Right forelimb (tissue), 1 donor: ENCODE measurements at regions not wholly inside any gene's neighbourhood (a gene's known extent, or its start where the extent isn't known, plus 50 kb on each side); places are given as distances from the start of the nearest gene placed in this dataset.
"Not testable (repeated sequence)": the region's sequence is repeated elsewhere in the genome, so short reads cannot be mapped to it uniquely, and the experiment has no call there.

Experiments
- DNase-seq: peaks from one replicate; pipeline ENCODE4 v3.0.0-alpha.2; 2018

DNA sequence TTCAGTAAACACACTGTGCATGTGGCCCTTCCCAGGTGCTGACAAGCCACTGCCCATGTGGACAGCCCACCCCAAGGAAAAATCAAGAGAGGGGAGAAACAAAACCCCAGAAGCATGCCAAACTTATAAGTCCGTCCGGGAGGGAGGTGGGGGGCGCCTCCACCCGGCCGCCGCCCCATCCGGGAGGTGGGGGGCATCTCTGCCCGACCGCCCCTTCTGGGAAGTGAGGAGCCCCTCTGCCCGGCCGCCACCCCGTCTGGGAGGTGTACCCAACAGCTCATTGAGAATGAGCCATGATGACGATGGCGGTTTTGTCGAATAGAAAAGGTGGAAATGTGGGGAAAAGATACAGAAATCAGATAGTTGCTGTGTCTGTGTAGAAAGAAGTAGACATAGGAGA is 53.8 kb upstream of the C2CD4B start:
- no peak for DNase-seq

DNA sequence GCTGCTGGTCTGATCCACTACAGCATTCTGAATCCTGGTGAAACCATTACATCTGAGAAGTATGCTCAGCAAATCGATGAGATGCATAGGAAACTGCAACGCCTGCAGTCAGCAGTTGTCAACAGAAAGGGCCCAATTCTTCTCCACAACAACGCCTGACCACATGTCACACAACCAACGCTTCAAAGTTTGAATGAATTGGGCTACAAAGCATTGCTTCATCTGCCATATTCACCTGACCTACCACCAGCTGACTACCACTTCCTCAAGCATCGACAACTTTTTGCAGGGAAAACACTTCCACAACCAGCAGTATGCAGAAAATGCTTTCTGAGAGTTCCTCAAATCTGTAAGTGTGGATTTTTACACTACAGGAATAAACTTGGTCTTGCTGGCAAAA is 54.7 kb upstream of the C2CD4B start:
- no peak for DNase-seq

DNA sequence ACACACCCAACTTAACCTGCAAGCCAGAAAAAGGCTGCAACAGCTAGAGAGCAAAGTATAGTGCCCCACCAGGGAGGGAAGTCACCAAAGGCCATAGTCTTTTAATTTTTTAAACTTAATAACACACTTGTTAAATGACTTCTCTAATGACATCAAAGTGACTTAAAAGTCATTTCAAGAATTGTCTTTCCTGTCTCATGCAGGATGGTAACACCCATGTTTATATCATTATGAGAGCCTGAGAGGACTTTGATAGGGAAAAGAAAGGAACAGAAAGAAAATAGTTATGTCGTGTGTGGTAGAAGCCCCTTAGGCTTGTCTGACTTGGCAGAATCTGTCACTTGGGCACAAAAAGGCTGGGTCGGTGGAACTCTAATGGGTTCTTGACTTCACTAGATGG is 57.9 kb upstream of the C2CD4B start:
- DNase-seq = no peak

DNA sequence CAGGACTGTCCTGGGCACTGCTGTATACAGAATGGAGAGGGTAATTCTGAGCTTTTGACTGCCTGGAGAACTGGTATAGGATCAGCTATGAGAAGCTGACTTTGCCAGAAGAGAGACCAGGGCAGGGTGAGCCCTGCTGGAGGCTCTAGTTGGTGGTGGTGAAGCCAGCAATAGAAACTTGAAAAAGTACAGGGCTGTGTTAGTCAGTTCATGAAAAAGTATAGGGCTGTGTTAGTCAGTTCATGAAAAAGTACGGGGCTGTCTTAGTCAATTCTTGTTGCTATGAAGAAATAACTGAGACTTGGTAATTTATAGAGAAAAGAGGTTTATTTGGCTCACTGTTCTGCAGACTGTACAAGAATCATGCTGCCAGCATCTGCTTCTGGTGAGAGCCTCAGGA is 63.5 kb upstream of the C2CD4B start:
- no peak for DNase-seq

DNA sequence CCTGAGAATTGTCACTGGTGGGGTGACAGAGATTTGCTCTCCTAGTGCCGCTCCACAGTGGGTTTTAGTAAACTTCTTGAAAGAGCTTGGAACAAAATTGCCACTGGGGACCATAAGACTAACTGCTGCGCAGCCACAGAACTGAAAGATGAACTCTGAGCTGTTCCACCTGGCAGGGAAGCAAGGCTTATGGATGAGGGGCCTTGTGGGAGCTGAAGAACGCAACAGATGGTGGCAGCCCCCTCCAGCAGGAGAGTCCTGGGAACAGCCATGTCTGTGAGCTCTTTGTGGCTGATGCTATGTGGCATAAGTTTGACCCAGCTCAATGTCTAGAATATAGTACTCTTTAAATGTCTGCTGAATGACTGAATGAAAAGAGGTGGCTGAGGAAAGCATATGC is 66.8 kb upstream of the C2CD4B start:
- no peak for DNase-seq

DNA sequence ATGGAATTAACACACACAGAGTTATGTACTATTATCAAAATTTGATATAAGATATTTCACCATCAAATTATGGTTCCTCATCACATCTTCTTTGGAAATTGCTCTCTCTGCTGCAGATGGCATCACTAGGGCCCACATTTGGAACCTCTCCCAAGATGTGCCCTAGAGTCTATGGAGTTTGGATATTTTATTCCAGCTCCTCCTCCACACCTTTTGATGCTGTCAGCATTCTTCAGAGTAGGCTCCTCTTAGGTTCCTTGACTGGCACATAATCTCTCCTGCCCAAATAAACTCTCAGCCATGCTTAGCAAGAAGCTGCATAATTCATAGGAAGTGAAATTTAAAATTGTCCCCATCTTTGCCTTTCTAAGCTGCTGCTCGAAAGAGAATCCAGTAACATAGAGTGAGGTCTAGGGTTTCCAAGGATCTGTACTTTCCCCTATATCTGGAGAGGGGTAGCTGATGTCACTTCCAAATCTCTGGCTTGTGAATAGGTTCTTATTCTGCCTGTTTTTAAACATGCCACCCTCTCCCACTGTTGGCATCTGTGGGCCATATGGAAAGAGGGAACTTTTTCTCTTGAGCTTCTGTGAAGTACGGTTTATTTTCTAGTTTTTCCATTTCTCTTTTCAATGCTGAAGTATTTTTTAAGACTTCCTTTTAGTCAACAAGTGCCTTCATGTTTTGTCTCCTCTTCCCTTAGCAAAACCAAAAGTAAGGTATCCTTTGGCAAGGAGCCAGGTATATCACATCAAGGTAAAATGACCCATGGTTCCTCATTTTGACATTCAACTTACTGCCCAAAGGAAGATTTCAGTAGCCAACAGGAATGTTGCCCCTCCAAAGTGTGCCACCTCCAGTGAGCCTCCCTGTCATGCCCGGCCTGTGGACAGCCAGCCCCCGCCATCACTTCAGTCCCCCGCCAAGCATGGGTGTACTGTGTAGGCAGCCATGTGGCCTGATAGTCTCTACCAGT is 75.3 kb upstream of the C2CD4B start:
- no peak for DNase-seq

DNA sequence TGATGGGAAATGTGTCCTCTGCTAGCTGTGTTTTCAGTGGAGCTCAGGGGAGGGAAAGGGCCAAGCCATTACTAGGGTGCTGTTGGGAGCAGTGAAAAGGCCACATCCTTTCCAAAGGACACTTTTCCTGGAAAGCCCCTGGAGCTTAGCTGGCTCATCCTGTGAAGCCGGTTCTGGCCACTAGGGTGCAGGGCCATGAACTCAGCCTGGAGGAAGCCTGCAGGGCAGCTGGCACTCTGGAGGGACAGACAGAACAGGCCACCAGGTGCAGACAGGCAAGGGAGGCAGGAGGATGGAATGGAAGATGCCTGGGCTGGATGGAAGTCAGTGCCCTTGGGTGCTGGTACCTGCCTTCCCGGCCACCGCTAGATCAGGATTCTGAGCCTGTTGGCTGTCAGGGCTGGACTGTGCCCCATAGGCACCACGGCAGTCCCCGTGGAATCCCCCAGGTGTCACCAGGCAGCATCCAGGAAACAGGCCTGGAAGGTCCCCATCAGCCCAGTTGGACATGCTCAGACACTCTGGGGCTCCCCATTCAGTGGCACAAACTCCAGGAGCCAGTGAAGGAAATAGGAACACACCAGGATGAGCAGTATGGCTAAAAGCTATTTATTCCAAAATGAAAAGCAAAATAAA is 76.2 kb upstream of the C2CD4B start:
- DNase-seq = no peak

DNA sequence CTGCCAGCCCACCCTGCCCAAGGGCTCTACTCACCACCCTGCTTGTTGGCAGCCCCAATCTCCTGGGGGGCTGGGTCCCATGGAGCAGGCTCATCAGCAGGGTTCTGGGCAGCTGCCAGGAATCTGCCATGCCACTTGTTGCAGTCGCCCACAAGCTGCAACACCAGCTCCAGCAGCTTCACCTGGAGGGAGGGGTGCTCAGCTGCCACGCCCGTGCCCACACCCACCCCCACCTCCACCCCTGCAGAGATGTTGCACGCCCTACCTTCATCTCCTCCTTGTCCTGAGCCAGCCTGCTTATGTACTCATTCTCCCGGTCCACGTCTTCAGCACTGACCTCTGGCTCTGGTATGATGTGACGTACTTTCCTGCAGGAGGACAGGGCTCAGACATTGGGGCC is 77.9 kb upstream of the C2CD4B start:
- no peak for DNase-seq

DNA sequence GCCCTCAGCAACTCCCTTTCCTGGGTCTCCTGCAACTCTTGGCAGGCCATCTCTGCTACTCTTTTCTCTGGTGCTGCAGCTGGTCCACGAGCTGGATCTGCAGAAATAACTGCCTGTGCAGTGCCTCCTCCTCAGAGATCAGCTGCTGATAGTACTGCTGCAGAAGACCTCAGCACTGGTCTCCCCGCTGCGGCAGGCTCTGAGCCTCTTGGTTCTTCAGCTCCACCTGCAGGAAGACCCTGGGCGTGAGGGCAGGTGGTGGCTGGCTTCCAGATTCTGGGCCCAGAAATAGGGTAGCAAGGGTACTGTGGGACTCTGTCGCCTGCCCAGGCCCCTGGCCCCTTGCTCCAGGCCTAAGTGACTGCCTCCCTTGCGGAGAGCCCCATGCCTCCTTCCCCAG is 79.7 kb upstream of the C2CD4B start:
- no peak for DNase-seq

DNA sequence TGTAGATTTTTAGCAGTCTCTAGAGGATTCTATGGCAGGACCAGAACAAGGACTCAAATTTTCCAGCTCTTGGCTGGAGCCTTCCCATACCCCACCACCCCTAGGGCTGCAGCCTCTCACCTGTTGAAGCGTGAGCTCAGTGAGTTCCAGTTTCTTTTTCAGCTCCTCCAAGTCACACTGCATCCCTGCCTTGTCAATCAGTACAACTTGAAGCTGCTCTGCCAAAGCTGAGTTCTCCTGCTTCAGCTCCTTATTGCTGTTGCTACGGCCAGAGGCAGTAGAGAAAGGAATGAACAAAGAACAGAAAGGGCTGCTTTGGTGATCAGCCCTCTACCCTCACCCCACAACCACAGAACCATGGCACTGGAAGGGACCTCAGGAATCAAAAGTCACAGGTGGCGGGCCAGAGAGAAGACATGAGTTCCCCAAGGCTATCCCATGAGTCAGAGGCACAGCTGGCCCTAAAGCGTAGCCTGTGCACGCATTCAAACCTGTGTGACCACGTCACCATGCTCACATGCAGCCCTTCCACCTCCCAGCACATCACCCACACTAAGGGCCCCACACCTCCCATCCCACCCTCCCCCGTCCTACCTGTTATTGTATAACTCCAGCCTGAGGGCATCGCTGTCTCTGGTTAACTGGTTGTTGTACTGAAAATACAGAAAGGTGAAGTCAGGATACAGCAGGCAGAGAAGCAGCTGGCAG is 83.3 kb upstream of the C2CD4B start:
- DNase-seq = no peak

DNA sequence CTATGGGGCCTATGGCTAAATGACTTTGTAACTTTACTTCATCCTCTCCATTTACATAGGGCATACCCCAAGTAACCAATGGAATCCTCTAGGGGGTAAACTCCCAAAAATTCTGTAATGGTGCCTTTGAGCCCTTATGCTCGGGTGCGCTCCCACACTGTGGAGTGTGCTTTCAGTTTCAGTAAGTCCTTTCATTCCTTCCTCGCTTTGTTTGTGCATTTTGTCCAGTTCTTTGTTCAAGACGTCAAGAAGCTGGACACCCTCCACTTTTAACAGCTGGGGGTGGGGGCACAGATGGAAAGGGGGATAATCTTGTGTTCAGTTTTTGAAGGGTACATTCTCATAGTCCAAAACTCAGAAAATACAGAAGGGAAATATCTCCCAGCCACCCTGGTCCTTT is 84.4 kb upstream of the C2CD4B start:
- DNase-seq = no peak

DNA sequence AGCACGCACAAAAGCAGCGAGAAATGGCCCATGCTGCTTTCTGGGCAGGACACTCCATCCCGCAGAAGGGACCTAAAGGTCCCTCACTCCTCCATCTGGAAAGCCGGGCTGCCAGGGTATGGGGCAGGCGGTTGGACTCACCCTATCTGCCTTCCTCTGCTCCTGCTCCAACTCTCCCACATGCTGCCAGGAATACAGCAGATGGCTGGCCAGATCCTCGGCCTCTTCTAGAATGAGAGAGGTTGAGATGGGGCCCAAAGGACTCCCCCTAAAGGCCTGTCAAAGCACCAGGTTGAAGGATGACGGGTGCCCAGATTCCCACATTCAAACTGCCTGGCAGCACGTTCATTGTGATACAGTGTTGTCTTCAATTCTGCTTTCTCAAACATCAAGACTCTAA is 85.1 kb upstream of the C2CD4B start:
- no peak for DNase-seq

DNA sequence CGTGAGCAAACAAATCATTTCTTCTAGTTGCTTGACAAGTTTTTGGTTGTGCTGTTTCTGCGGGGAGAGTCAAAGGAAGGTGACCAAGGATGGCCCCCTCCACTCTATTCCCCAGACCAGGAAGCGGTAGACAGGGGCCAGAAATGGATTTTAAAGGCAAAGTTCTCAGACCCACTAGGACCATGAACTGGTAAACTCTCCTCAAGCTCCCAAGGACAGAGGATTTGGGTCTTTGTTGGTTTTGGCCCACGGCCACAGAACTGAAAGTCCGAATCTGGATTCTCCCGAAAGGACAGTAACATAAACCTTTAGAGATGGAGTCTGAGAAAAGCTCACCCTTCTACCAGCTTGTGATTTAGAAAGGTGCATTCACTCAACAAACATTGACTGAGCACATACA is 85.9 kb upstream of the C2CD4B start:
- no peak for DNase-seq

DNA sequence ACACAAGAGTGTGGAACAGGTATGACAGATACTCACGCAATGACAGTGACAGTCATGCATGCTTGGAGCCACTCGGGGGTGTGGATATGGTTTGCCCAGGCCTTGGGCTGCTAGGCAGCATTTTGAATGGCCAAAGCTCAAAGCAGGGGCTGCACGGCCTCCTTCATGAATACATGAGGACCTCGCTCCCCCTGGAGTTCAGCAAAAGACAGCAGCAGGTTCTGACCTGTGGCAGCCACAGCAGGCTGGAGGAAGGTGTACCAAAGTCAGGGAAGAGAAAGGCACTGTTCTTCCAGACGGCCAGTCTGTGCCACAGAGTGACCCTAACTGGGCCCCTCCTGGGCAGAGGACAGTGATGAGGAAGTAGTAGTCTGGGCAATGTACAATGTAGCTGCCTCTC is 88.2 kb upstream of the C2CD4B start:
- no peak for DNase-seq

DNA sequence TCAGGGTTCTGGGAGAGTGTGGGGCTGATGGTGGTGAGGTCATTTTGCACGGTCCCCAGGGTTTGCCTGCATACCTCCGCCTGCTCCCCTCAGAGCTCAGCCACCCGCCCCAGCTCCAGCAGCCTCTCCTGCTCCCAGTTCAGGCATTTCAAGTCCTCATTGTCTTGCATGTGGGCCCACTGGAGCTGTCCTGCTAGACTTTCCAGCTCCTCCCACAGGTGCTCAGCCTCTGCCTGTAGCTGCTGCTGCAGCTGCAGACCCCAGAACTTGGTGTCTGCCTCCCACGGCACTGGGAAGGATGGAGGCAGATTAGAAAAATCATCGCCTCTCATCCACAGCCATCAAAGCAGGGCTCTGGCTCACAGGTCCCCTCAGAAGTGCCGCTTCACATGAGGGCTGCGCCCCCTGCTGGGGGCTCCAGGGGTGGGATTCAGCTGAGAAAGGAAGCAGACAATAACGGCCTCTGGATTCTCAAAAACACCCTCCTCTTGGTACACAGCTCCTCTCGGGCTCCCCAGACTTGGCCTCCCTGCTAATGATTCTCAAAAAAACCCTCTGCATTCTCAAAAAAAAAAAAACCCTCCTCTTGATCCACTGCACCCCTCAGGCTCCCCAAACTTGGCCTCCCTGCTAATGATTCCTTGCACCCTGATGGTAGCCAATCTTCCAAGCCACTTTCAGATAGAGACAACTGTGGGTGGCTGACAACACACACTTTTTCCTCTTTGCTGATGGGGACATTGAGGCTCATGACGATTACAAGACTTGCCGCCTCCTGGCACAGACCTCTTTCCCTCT is 89.3 kb upstream of the C2CD4B start:
- peak; percentile 77 for DNase-seq

DNA sequence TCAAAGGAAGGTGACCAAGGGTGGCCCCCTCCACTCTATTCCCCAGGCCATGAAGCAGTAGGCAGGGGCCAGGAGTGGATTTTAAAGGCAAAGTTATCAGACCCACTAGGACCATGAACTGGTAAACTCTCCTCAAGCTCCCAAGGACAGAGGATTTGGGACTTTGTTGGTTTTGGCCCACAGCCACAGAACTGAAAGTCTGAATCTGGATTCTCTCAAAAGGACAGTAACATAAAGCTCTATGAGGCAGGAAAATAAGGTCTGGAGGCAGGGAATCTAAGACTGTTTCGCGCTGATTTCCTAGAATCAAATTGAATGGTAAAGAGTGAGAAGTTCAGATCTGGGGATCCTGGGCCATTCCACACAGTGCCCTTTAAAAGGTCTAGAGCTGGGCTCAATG is 91.3 kb upstream of the C2CD4B start:
- not testable (repeated sequence) for DNase-seq

DNA sequence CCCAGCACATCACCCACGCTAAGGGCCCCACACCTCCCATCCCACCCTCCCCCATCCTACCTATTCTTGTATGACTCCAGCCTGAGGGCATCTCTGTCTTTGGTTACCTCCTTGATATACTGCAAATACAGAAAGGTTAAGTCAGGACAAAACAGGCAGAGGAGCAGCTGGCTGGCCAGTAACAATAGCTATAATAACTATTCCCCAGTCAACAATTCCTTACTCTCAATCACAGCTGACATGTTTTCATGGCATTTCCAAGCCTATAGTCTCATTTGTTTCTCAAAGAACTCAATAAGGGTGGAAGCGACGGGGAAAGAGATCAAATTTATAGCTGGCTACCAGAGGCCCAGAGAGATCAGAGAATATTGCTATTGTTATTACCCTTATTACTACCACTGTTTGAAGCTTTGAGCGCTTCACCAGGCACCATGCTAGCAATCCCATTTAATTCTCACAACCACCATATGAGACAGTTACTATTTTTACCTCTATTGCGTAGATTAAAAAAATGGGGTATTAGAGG is 93.0 kb upstream of the C2CD4B start:
- DNase-seq = no peak

DNA sequence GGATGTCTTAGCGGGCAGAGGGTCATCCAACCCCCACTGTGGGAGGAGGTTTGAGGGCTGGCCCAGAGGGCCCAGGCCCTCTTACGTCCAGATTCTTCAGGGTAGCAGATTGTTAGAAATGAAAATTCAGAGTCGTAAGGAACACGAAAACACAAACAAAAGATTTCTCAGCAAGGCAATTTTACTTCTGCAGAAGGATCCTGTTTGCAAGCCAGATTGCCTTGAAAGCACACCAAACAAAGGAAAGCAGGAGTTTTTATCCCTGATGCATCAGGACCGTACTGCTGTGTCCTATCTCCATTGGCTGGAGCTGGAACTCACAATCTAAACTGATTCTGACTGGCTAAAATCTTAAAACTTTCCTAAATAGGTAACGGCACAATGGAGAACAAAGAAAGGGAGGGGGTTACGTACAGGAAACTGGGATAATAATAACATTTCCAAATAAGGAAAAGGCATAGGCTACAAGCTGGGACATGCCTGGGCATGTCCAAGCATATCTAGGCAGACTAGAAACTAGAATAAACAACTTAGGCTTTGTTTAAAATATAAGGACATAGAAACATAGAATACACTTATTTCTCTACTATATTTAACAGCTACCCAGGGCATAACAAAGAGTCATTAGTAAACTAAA is 97.3 kb upstream of the C2CD4B start:
- no peak for DNase-seq

DNA sequence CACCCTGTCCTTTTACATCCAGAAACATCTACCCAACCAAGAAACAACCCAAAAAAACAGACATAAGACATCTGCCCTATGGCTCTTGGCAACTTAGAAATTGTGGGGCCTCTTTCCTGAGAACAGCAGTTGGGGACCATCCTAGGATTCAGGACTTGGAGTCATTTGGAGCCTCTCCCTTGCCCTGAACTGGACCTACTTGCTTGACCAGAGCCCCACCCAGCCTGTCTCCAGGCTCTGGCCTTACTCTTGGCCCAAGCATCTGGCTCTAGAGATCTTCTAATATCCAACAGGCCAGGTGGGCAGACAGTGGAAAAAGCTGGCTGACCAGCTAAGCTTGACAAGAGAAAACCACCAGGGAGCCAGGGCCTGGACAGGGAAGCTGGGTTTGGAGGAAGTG is 99.1 kb upstream of the C2CD4B start:
- no peak for DNase-seq

DNA sequence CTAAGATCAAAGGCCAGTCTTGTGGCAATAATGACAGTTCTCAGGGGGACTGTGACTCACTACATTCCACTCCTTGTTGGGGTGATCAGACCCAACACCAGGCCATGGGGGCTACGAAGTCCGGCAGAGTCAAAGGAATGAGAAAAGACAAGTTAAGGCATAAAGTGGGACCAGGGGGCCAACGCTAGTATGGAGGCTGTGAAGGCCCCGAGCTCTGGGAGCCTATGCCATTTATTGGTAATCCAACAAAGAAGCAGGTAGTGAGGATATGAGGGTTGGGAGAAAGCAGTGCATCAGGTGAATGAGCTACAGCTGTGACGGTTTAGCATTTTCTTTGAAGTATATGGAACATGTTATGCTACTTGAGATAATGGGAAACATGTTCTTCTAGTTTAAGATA is 104.4 kb upstream of the C2CD4B start:
- DNase-seq = no peak

DNA sequence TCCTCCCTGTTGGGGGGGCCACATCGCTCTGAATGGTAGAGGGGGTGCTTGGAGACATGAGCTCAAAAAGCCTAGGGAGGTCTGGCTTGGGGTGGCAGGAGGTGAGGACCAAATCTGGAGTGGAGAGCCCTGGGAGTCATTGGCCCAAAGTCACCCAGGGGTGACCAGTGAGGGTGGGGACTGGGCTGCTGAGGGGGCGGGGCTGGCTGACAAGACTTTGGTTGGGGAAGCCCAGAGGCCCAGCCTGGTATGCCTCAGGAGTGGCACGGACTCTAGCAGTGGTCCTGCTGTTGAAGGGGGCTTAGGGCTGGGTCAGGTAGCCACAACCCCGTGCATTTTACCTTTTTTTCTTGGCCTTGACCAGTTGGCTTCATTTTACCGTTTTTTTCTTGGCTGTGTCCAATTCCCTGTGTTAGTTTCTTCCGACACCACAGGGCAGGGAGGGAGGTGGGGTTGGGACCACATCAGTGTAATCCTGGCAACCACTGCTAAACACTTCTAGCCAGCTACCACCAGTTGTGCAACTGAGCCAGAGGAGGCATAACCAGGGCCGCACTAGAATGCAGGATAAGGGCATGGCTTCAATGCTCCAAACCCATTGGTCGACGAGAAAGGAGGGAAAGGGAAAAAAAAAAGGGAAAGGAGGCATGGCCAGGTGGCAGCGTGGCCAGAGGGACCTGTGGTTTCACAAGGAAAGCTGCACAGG is 105.3 kb upstream of the C2CD4B start:
- no peak for DNase-seq

DNA sequence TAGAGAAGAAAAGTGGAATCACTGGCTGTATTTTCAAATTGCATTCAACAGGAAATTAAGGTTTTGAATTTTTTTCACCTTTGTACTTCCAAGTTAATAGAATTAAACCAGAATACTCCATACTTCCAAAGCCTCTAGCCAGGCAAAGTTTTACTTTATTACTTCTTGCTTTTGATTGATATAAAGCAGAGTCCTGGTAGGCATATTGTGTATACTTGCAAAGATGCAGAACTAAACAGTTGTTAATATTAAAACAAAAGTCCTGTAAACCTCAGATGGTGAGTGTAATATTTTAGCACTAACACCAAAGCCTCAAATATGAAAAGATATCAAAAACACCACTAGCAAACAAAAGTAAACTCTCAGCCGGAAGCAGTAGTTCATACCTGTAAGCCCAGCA is 107.2 kb upstream of the C2CD4B start:
- no peak for DNase-seq
